ENCODE measurements at regions not wholly inside any gene's neighbourhood (a gene's known extent, or its start where the extent isn't known, plus 50 kb on each side); places are given as distances from the start of the nearest gene placed in this dataset.
A peak's percentile ranks its signal among the peaks of the same experiment; 100 is the strongest.

GRCh38 chr1:194281376-194281775 is 1095.0 kb upstream of the B3GALT2 start:
- no peak for DNase-seq

GRCh38 chr1:194280463-194280862 is 1094.0 kb upstream of the B3GALT2 start:
- DNase-seq: no peak

- DNase-seq: no peak
Observed at GRCh38 chr1:194279975-194280374, 1093.6 kb upstream of the B3GALT2 start.

- DNase-seq: no peak
Observed at GRCh38 chr1:194277927-194278326, 1091.5 kb upstream of the B3GALT2 start.

GRCh38 chr1:194273660-194274059 is 1087.2 kb upstream of the B3GALT2 start:
- DNase-seq: no peak

GRCh38 chr1:194268839-194269238 is 1082.4 kb upstream of the B3GALT2 start:
- no peak for DNase-seq

GRCh38 chr1:194267021-194267420 is 1080.6 kb upstream of the B3GALT2 start:
- DNase-seq: no peak

GRCh38 chr1:194256010-194256409 is 1069.6 kb upstream of the B3GALT2 start:
- DNase-seq: no peak

- DNase-seq: no peak
Observed at GRCh38 chr1:194252199-194252598, 1065.8 kb upstream of the B3GALT2 start.

- no peak for DNase-seq
Observed at GRCh38 chr1:194241215-194241614, 1054.8 kb upstream of the B3GALT2 start.

GRCh38 chr1:194233069-194233468 is 1046.7 kb upstream of the B3GALT2 start:
- DNase-seq: no peak

GRCh38 chr1:194230351-194231144 is 1044.1 kb upstream of the B3GALT2 start:
- DNase-seq: no peak

- DNase-seq: no peak
Observed at GRCh38 chr1:194228427-194228826, 1042.0 kb upstream of the B3GALT2 start.

GRCh38 chr1:194227161-194227560 is 1040.7 kb upstream of the B3GALT2 start:
- no peak for DNase-seq

- peak; percentile 77 to 84 for DNase-seq
Observed at GRCh38 chr1:194225821-194226220, 1039.4 kb upstream of the B3GALT2 start.

GRCh38 chr1:194223596-194223995 is 1037.2 kb upstream of the B3GALT2 start:
- DNase-seq: no peak

GRCh38 chr1:194215448-194215847 is 1029.0 kb upstream of the B3GALT2 start:
- no peak for DNase-seq

GRCh38 chr1:194214735-194215134 is 1028.3 kb upstream of the B3GALT2 start:
- no peak for DNase-seq

GRCh38 chr1:194209920-194210319 is 1023.5 kb upstream of the B3GALT2 start:
- DNase-seq: no peak

- no peak for DNase-seq
Observed at GRCh38 chr1:194208674-194209073, 1022.3 kb upstream of the B3GALT2 start.

- no peak for DNase-seq
Observed at GRCh38 chr1:194196562-194196961, 1010.1 kb upstream of the B3GALT2 start.

- no peak for DNase-seq
Observed at GRCh38 chr1:194194724-194195123, 1008.3 kb upstream of the B3GALT2 start.

GRCh38 chr1:194184974-194185373 is 998.6 kb upstream of the B3GALT2 start:
- DNase-seq: no peak

GRCh38 chr1:194184425-194184824 is 998.0 kb upstream of the B3GALT2 start:
- DNase-seq: no peak

- DNase-seq: no peak
Observed at GRCh38 chr1:194181845-194182244, 995.4 kb upstream of the B3GALT2 start.

Data from AML-193 (cell line).